SU-DHL-6 (cell line): ENCODE measurements at regions not wholly inside any gene's neighbourhood (a gene's known extent, or its start where the extent isn't known, plus 50 kb on each side); places are given as distances from the start of the nearest gene placed in this dataset.

Experiments
- H2AFZ ChIP-seq: fragments of 200-600 bp; sonication (generic); 2 replicates; pipeline ENCODE4 v1.6.1; 2014; ENCODE audit warnings: low read depth, mild to moderate bottlenecking, moderate library complexity, mixed read lengths, antibody characterized with exemption, low read length; ENCODE audit not compliant: severe bottlenecking
- H3F3A ChIP-seq: fragments of 200-600 bp; shearing (Covaris generic); 2 replicates; pipeline ENCODE4 v1.6.0; 2016; ENCODE audit warnings: antibody characterized with exemption, mild to moderate bottlenecking; ENCODE audit not compliant: insufficient read depth
- H3K27ac ChIP-seq: fragments of 200-600 bp; sonication (generic); 2 replicates; pipeline ENCODE4 v1.5.1; 2016; ENCODE audit warnings: low read depth, mild to moderate bottlenecking, low read length, moderate library complexity, mixed read lengths
- H3K27me3 ChIP-seq: fragments of 200-600 bp; sonication (generic), shearing (Covaris generic); 2 replicates; pipeline ENCODE4 v1.6.0; 2014; ENCODE audit warnings: mild to moderate bottlenecking, low read length
- H3K36me3 ChIP-seq: fragments of 200-600 bp; sonication (generic); 2 replicates; pipeline ENCODE4 v1.6.1; 2014; ENCODE audit warnings: mild to moderate bottlenecking, low read length, mixed read lengths
- H3K4me2 ChIP-seq: fragments of 300-600, 200-600 bp; shearing (Covaris generic), sonication (generic); 2 replicates; pipeline ENCODE4 v1.6.0; 2014; ENCODE audit warnings: low read length, low read depth, mild to moderate bottlenecking; ENCODE audit not compliant: poor library complexity, severe bottlenecking
- H3K4me3 ChIP-seq: fragments of 200-600 bp; sonication (generic); 2 replicates; pipeline ENCODE4 v1.5.1; 2014; ENCODE audit warnings: antibody characterized with exemption, low read length, mild to moderate bottlenecking, mixed read lengths; ENCODE audit not compliant: insufficient read depth, poor library complexity, severe bottlenecking
- H3K79me2 ChIP-seq: fragments of 200-600 bp; sonication (generic); 2 replicates; pipeline ENCODE4 v1.6.1; 2014; ENCODE audit warnings: mild to moderate bottlenecking, low read length, moderate library complexity; ENCODE audit not compliant: insufficient read depth
- H3K9ac ChIP-seq: fragments of 200-600 bp; sonication (generic); 2 replicates; pipeline ENCODE4 v1.7.0; 2014; ENCODE audit warnings: mild to moderate bottlenecking, low read length
- H3K9me2 ChIP-seq: fragments of 200-600 bp; sonication (generic); replicated peaks from 2 replicates; pipeline ENCODE4 v1.6.1; 2014; ENCODE audit warnings: low read length; ENCODE audit not compliant: insufficient read depth
- H3K9me3 ChIP-seq: fragments of 200-600 bp; sonication (generic); 2 replicates; pipeline ENCODE4 v1.6.1; 2014; ENCODE audit warnings: low read length, mixed read lengths; ENCODE audit not compliant: insufficient read depth
- H4K20me1 ChIP-seq: fragments of 200-600 bp; sonication (generic); 2 replicates; pipeline ENCODE4 v1.6.1; 2014; ENCODE audit warnings: low read depth, mild to moderate bottlenecking, antibody characterized with exemption, low read length, moderate library complexity, mixed read lengths
- EZH2phosphoT487 ChIP-seq: fragments of 200-600 bp; sonication (generic), shearing (Covaris generic); conservative IDR thresholded peaks from 2 replicates; pipeline ENCODE4 v1.6.1; 2018; ENCODE audit warnings: mild to moderate bottlenecking, antibody characterized with exemption, low read length, moderate library complexity, mixed read lengths
- TF ChIP-seq, protein P1 (sequence below): fragments of 200-600 bp; sonication (generic); IDR thresholded peaks from one replicate; pipeline ENCODE4 v1.5.1; 2017; ENCODE audit warnings: antibody characterized with exemption, mild to moderate bottlenecking, low read length, moderate library complexity; ENCODE audit not compliant: insufficient read depth, poor library complexity, severe bottlenecking

- H3F3A ChIP-seq, result no peaks in the 10 kb centered on the region
- H3K9ac ChIP-seq, result no peak overlapping the region
- no peaks in the 10 kb centered on the region for H3K36me3 ChIP-seq
- no peaks in the 10 kb centered on the region for H3K9me2 ChIP-seq
- no peaks in the 10 kb centered on the region for H3K27me3 ChIP-seq
- H3K27ac ChIP-seq, result no peak overlapping the region
- no peak overlapping the region for H3K4me3 ChIP-seq
- no peak for TF ChIP-seq EZH2phosphoT487
- TF ChIP-seq, protein P1, sequence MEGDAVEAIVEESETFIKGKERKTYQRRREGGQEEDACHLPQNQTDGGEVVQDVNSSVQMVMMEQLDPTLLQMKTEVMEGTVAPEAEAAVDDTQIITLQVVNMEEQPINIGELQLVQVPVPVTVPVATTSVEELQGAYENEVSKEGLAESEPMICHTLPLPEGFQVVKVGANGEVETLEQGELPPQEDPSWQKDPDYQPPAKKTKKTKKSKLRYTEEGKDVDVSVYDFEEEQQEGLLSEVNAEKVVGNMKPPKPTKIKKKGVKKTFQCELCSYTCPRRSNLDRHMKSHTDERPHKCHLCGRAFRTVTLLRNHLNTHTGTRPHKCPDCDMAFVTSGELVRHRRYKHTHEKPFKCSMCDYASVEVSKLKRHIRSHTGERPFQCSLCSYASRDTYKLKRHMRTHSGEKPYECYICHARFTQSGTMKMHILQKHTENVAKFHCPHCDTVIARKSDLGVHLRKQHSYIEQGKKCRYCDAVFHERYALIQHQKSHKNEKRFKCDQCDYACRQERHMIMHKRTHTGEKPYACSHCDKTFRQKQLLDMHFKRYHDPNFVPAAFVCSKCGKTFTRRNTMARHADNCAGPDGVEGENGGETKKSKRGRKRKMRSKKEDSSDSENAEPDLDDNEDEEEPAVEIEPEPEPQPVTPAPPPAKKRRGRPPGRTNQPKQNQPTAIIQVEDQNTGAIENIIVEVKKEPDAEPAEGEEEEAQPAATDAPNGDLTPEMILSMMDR, result no peak
- no peak overlapping the region for H2AFZ ChIP-seq
- H3K79me2 ChIP-seq, result no peaks in the 10 kb centered on the region
- no peaks in the 10 kb centered on the region for H3K9me3 ChIP-seq
- H3K4me2 ChIP-seq, result no peak overlapping the region
- H4K20me1 ChIP-seq, result no peaks in the 10 kb centered on the region
Measured at GRCh38 chr15:96035091-96035490, 295.4 kb upstream of the NR2F2 start.

- H3K27me3 ChIP-seq, result no peaks in the 10 kb centered on the region
- H3K9me2 ChIP-seq, result no peaks in the 10 kb centered on the region
- no peaks in the 10 kb centered on the region for H3K79me2 ChIP-seq
- no peak overlapping the region for H3K4me3 ChIP-seq
- TF ChIP-seq EZH2phosphoT487, result no peak
- TF ChIP-seq, protein P1, result no peak
- no peaks in the 10 kb centered on the region for H3F3A ChIP-seq
- H3K9me3 ChIP-seq, result no peaks in the 10 kb centered on the region
- H3K27ac ChIP-seq, result no peak overlapping the region
- no peak overlapping the region for H3K9ac ChIP-seq
- no peaks in the 10 kb centered on the region for H4K20me1 ChIP-seq
- no peaks in the 10 kb centered on the region for H3K36me3 ChIP-seq
- H3K4me2 ChIP-seq, result no peak overlapping the region
- H2AFZ ChIP-seq, result no peak overlapping the region
Measured at GRCh38 chr15:96035635-96036034, 294.9 kb upstream of the NR2F2 start.

DNA sequence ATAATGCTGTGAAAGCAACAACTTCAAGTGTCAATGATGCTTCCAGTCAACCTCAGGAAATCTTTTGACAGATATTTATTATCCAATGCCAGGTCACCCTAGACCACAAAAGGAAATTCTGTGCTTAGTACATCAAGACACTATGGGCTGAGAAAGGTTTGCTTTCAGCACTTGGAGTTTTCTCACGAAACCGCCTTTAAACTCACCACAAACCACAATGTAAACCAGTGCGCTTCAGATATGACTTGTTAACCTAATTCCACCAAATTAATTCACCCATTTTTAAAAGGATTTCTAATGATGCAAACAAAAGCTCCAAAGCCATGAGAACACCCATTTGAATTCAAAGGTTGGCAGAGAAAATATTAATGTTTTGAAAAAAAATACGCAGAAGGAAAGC lies 292.9 kb upstream of the NR2F2 start:
- H3F3A ChIP-seq, result no peaks in the 10 kb centered on the region
- H3K27ac ChIP-seq, result no peak overlapping the region
- H2AFZ ChIP-seq, result no peak overlapping the region
- TF ChIP-seq, protein P1, result no peak
- TF ChIP-seq EZH2phosphoT487, result no peak
- no peaks in the 10 kb centered on the region for H3K9me3 ChIP-seq
- no peak overlapping the region for H3K9ac ChIP-seq
- no peak overlapping the region for H3K4me3 ChIP-seq
- no peaks in the 10 kb centered on the region for H3K9me2 ChIP-seq
- no peak overlapping the region for H3K4me2 ChIP-seq
- H3K27me3 ChIP-seq, result no peaks in the 10 kb centered on the region
- no peaks in the 10 kb centered on the region for H4K20me1 ChIP-seq
- H3K79me2 ChIP-seq, result no peaks in the 10 kb centered on the region
- no peaks in the 10 kb centered on the region for H3K36me3 ChIP-seq

DNA sequence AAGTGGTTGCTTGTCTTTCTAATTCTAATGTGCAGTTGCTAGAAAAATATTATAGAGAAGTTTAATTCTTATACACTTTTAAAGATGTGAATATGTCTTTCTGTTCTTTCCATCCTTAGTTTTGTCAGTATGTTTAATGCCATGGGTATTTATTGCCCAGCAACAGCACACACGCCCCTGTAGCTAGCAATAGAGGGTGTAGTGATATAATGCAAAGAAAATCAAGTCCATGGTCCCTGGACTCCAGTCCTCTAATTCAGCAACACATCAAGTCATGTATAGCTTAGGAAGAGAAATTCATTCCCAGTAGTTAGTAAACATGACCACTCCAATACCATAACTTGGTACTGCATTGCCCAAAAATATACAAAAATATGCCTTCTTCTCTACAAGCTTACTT lies 292.4 kb upstream of the NR2F2 start:
- Histone ChIP-seq H3K36me3 (no peaks in the 10 kb centered on the region), H2AFZ (no peak overlapping the region), H3F3A (no peaks in the 10 kb centered on the region), H3K9ac (no peak overlapping the region), H3K79me2 (no peaks in the 10 kb centered on the region), H3K27me3 (no peaks in the 10 kb centered on the region), H3K4me3 (no peak overlapping the region), H3K27ac (no peak overlapping the region), H3K4me2 (no peak overlapping the region), H3K9me3 (no peaks in the 10 kb centered on the region), H4K20me1 (no peaks in the 10 kb centered on the region), H3K9me2 (no peaks in the 10 kb centered on the region)
- TF ChIP-seq, protein P1, result no peak
- no peak for TF ChIP-seq EZH2phosphoT487
